ENCODE measurements at regions not wholly inside any gene's neighbourhood (a gene's known extent, or its start where the extent isn't known, plus 50 kb on each side); places are given as distances from the start of the nearest gene placed in this dataset.

DNA sequence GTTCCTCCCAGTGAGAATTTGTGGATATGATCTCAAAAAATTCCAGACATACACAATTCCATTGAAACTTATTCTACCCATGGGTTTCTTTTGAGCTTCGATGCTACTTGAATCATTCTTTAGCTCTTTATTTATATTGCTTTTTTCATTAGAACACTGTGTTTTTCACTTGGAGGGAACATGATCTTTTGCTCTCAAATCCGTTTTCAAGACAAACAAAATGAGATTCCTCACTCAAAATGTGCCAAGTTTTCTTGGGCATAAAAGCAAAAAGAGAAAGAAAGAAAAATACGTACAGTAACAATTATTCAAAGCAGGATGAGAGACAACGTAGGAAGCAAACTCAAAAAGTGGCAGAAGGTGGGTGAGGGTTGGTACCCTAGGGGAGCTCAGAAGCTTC lies 118.8 kb upstream of the PDZRN3 start:
- H3K36me3 ChIP-seq (ENCODE audit: control insufficient read depth, insufficient read depth, low read length), result no peaks in the 10 kb centered on the region
- H3K27me3 ChIP-seq (ENCODE audit: control insufficient read depth, insufficient read depth, low read length), result no peaks in the 10 kb centered on the region
- FAIRE-seq (no peak), DNase-seq (ENCODE audit: low read depth) (no peak)
- H3K4me3 ChIP-seq (ENCODE audit: low read depth, low read length), result no peak overlapping the region
- TF ChIP-seq, protein P1, sequence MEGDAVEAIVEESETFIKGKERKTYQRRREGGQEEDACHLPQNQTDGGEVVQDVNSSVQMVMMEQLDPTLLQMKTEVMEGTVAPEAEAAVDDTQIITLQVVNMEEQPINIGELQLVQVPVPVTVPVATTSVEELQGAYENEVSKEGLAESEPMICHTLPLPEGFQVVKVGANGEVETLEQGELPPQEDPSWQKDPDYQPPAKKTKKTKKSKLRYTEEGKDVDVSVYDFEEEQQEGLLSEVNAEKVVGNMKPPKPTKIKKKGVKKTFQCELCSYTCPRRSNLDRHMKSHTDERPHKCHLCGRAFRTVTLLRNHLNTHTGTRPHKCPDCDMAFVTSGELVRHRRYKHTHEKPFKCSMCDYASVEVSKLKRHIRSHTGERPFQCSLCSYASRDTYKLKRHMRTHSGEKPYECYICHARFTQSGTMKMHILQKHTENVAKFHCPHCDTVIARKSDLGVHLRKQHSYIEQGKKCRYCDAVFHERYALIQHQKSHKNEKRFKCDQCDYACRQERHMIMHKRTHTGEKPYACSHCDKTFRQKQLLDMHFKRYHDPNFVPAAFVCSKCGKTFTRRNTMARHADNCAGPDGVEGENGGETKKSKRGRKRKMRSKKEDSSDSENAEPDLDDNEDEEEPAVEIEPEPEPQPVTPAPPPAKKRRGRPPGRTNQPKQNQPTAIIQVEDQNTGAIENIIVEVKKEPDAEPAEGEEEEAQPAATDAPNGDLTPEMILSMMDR (IDR thresholded peaks at IDR 0.05; ENCODE audit: insufficient read depth, low read length, severe bottlenecking), result no peak

DNA sequence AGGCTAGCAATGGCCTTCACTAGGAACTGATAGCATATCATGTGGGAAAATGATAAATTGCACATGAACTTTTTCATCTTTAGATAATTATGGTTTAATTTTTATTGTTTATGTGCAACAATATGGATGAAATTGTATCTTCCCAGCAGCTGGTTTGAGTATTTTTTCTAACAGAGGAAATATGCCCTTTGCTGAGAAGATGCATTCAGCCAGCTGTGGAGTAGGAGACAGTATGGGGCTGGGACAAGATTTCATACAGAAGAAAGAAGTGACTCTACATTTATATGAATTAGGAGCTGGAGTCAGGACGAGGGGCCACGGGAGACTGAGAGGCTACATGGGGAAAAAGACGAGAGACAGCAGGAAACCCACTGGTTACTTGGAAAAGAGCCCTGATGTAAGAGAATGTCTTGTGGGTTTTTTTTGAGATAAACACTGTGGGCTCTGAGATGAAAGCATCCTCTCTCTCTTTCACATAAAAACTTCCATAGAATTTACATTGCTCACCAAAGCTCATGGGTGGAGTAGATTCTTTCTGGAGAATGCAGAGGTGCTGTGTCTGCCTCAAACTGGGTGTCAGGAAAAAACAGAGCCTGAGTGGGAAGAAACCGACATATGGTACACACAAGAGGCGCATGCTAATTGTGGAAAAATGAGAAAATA lies 115.2 kb upstream of the PDZRN3 start:
- no peak overlapping the region for H3K4me3 ChIP-seq (ENCODE audit: low read depth, low read length)
- no peaks in the 10 kb centered on the region for H3K36me3 ChIP-seq (ENCODE audit: control insufficient read depth, insufficient read depth, low read length)
- TF ChIP-seq, protein P1 (IDR thresholded peaks at IDR 0.05; ENCODE audit: insufficient read depth, low read length, severe bottlenecking), result no peak
- DNase-seq (ENCODE audit: low read depth) (no peak), FAIRE-seq (no peak)
- H3K27me3 ChIP-seq (ENCODE audit: control insufficient read depth, insufficient read depth, low read length), result no peaks in the 10 kb centered on the region

DNA sequence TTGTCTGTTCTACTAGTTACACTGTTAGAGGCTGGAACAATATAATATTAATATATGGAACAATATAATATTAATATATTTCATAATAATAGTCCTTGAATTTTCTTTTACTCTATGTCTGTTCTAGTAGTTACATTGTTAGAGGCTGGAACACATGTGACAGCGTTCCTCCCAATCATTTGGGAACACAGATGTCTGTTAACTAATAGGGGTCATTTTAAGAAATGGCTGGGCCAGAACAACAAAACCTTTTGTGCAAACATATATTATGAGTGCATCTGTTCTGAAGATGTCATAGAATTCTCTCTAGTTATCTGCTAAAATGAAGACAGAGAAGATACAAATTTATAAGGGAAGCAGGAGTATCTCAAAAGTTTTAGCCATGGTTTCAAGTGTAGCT lies 114.0 kb upstream of the PDZRN3 start:
- Histone ChIP-seq H3K36me3 (ENCODE audit: control insufficient read depth, insufficient read depth, low read length) (no peaks in the 10 kb centered on the region), H3K4me3 (ENCODE audit: low read depth, low read length) (no peak overlapping the region), H3K27me3 (ENCODE audit: control insufficient read depth, insufficient read depth, low read length) (no peaks in the 10 kb centered on the region)
- FAIRE-seq (no peak), DNase-seq (ENCODE audit: low read depth) (no peak)
- TF ChIP-seq, protein P1 (IDR thresholded peaks at IDR 0.05; ENCODE audit: insufficient read depth, low read length, severe bottlenecking), result no peak

DNA sequence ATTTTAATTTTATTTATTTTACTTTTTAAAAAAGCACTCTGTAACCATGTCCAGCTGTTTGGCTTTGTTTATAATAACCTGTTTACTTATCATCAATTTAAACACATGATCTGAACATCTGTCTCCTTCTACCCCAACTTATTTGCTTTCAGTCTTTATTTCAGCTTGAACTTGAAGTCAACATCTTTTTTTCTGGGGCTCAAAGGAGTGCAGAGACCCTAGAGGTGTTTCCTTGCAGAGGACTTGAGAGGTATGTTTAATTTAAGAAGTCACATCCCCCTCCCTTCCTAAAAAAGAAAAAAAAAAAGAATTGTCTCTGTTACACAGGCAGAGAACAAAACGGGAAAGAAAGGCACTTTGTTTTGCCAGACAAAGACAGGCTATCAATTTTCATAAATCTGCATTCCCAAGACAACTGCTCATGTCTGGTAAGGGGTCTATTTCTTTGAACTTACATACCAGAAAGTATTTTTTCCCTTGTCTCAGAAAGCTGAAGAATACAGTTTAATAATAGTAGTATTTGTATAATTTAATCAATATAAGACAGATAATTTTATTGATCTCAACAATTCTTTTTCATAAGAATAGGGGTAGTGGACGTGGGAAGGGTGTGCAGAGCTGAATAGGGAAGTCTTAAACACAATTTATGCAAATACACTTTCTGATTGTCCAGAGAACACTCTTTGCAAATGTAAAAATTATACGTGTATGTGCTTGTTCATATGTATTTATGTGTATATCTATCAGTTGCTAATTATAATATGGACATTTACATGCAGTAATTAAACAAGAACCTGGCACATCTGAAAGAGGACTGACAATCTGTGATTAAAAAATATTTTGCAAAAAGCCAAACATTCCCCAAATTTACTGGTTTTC lies 109.7 kb upstream of the PDZRN3 start:
- DNase-seq (ENCODE audit: low read depth), result no peak
- no peak for FAIRE-seq
- TF ChIP-seq, protein P1 (IDR thresholded peaks at IDR 0.05; ENCODE audit: insufficient read depth, low read length, severe bottlenecking), result no peak

DNA sequence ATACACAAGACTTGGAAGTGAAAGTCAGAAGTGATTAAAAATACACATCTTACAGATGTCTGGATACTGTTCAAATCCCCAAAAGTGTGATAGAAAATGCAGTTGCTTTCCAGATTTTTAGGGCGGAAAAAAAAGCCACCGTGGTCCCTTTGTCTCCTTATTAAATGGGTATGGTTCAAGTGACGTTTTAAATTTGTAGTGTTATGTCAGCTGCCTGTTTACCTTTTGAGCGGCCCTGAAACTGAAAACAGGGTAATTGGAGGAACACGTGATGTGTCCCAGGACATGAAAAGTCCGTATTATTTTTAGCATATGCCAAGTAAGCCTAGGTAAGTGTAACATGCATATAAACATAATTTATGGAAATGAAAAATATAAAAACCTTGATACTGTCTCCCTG lies 109.0 kb upstream of the PDZRN3 start:
- FAIRE-seq (no peak), DNase-seq (ENCODE audit: low read depth) (no peak)
- TF ChIP-seq, protein P1 (IDR thresholded peaks at IDR 0.05; ENCODE audit: insufficient read depth, low read length, severe bottlenecking), result no peak
- Histone ChIP-seq H3K36me3 (ENCODE audit: control insufficient read depth, insufficient read depth, low read length) (no peaks in the 10 kb centered on the region), H3K4me3 (ENCODE audit: low read depth, low read length) (no peak overlapping the region), H3K27me3 (ENCODE audit: control insufficient read depth, insufficient read depth, low read length) (no peaks in the 10 kb centered on the region)

More for the DNA sequence above, 109.7 kb upstream of the PDZRN3 start:
- H3K4me3 ChIP-seq (ENCODE audit: low read depth, low read length), result no peak overlapping the region
- H3K36me3 ChIP-seq (ENCODE audit: control insufficient read depth, insufficient read depth, low read length), result no peaks in the 10 kb centered on the region
- no peaks in the 10 kb centered on the region for H3K27me3 ChIP-seq (ENCODE audit: control insufficient read depth, insufficient read depth, low read length)
